ENCODE measurements at regions not wholly inside any gene's neighbourhood (a gene's known extent, or its start where the extent isn't known, plus 50 kb on each side); places are given as distances from the start of the nearest gene placed in this dataset.
"Not testable (repeated sequence)": the region's sequence is repeated elsewhere in the genome, so short reads cannot be mapped to it uniquely, and the experiment has no call there.

- no peak for DNase-seq (ENCODE audit: low read depth in 3 of 3, low spot score in 2 of 3)
Observed at GRCh38 chr9:75657015-75657414, 233.5 kb upstream of the PCSK5 start.

GRCh38 chr9:75658301-75658905 is 232.1 kb upstream of the PCSK5 start:
- DNase-seq (ENCODE audit: low read depth in 3 of 3, low spot score in 2 of 3): peak in 1 of 3 donors; percentile 4

- DNase-seq (ENCODE audit: low read depth in 3 of 3, low spot score in 2 of 3): no peak
Observed at GRCh38 chr9:75664597-75664996, 225.9 kb upstream of the PCSK5 start.

- DNase-seq (ENCODE audit: low read depth in 3 of 3, low spot score in 2 of 3): no peak
Observed at GRCh38 chr9:75666856-75667554, 223.5 kb upstream of the PCSK5 start.

GRCh38 chr9:75669721-75670120 is 220.8 kb upstream of the PCSK5 start:
- no peak for DNase-seq (ENCODE audit: low read depth in 3 of 3, low spot score in 2 of 3)

- no peak for DNase-seq (ENCODE audit: low read depth in 3 of 3, low spot score in 2 of 3)
Observed at GRCh38 chr9:75671354-75671753, 219.1 kb upstream of the PCSK5 start.

GRCh38 chr9:75672478-75672877 is 218.0 kb upstream of the PCSK5 start:
- no peak for DNase-seq (ENCODE audit: low read depth in 3 of 3, low spot score in 2 of 3)

GRCh38 chr9:75683591-75683990 is 206.9 kb upstream of the PCSK5 start:
- no peak for DNase-seq (ENCODE audit: low read depth in 3 of 3, low spot score in 2 of 3)

- no peak for DNase-seq (ENCODE audit: low read depth in 3 of 3, low spot score in 2 of 3)
Observed at GRCh38 chr9:75685062-75685461, 205.4 kb upstream of the PCSK5 start.

- no peak for DNase-seq (ENCODE audit: low read depth in 3 of 3, low spot score in 2 of 3)
Observed at GRCh38 chr9:75687359-75687953, 203.0 kb upstream of the PCSK5 start.

- not testable (repeated sequence) for DNase-seq (ENCODE audit: low read depth in 3 of 3, low spot score in 2 of 3)
Observed at GRCh38 chr9:75690551-75690950, 199.9 kb upstream of the PCSK5 start.

- DNase-seq (ENCODE audit: low read depth in 3 of 3, low spot score in 2 of 3): no peak
Observed at GRCh38 chr9:75691408-75691807, 199.1 kb upstream of the PCSK5 start.

- no peak for DNase-seq (ENCODE audit: low read depth in 3 of 3, low spot score in 2 of 3)
Observed at GRCh38 chr9:75692309-75692708, 198.2 kb upstream of the PCSK5 start.

GRCh38 chr9:75695921-75696320 is 194.6 kb upstream of the PCSK5 start:
- no peak for DNase-seq (ENCODE audit: low read depth in 3 of 3, low spot score in 2 of 3)

- DNase-seq (ENCODE audit: low read depth in 3 of 3, low spot score in 2 of 3): no peak
Observed at GRCh38 chr9:75699017-75699416, 191.5 kb upstream of the PCSK5 start.

- DNase-seq (ENCODE audit: low read depth in 3 of 3, low spot score in 2 of 3): no peak
Observed at GRCh38 chr9:75699625-75700251, 190.7 kb upstream of the PCSK5 start.

- DNase-seq (ENCODE audit: low read depth in 3 of 3, low spot score in 2 of 3): no peak
Observed at GRCh38 chr9:75700252-75700640, 190.2 kb upstream of the PCSK5 start.

GRCh38 chr9:75707191-75707590 is 183.3 kb upstream of the PCSK5 start:
- DNase-seq (ENCODE audit: low read depth in 3 of 3, low spot score in 2 of 3): no peak

- DNase-seq (ENCODE audit: low read depth in 3 of 3, low spot score in 2 of 3): no peak
Observed at GRCh38 chr9:75709698-75710097, 180.8 kb upstream of the PCSK5 start.

- DNase-seq (ENCODE audit: low read depth in 3 of 3, low spot score in 2 of 3): no peak
Observed at GRCh38 chr9:75712700-75713099, 177.8 kb upstream of the PCSK5 start.

- no peak for DNase-seq (ENCODE audit: low read depth in 3 of 3, low spot score in 2 of 3)
Observed at GRCh38 chr9:75713335-75713734, 177.1 kb upstream of the PCSK5 start.

GRCh38 chr9:75715360-75715759 is 175.1 kb upstream of the PCSK5 start:
- DNase-seq (ENCODE audit: low read depth in 3 of 3, low spot score in 2 of 3): no peak

All from right renal cortex interstitium (tissue), 3 donors.